IMR-90 (cell line): ENCODE measurements at regions not wholly inside any gene's neighbourhood (a gene's known extent, or its start where the extent isn't known, plus 50 kb on each side); places are given as distances from the start of the nearest gene placed in this dataset.

Experiments
- ATAC-seq: fragments of 200-7000 bp; cut with Tn5 transposase; 2 replicates; pipeline ENCODE4 v1.9.1; 2020; ENCODE audit warnings: low read depth, mild to moderate bottlenecking, moderate library complexity
- BruUV-seq: library from RNA; stranded (reverse); fragments of 400-500 nt; replicated peaks from 2 replicates; lab custom pipeline; 2021; lab: Mats Ljungman, UMichigan
- CTCF ChIA-PET: fragments of 300-600 bp; formaldehyde crosslinking; extraction: SDS; loops from one replicate; lab custom pipeline; 2021; ENCODE audit warnings: antibody characterized with exemption; lab: Yijun Ruan, JAX
- POLR2A ChIA-PET: fragments of 300-600 bp; sonication (Branson Sonifier 250); formaldehyde crosslinking; loops from one replicate; lab custom pipeline; 2022; ENCODE audit warnings: antibody characterized with exemption; ENCODE audit not compliant: unreplicated experiment; lab: Charles Lee
- DNase-seq: peaks from one replicate; pipeline ENCODE4 v3.0.0; 2013
- H2AFZ ChIP-seq: replicated peaks from 2 replicates; pipeline ENCODE3; 2013; ENCODE audit warnings: low read length, mild to moderate bottlenecking; ENCODE audit not compliant: poor library complexity
- H2AK5ac ChIP-seq: 2 replicates; pipeline ENCODE4 v1.6.1; 2013; ENCODE audit warnings: low read depth, low read length, inconsistent platforms
- H2AK9ac ChIP-seq: replicated peaks from 2 replicates; pipeline ENCODE3; 2013; ENCODE audit warnings: mild to moderate bottlenecking, low read depth, low read length, moderate library complexity; ENCODE audit not compliant: poor library complexity
- H2BK120ac ChIP-seq: 2 replicates; pipeline ENCODE4 v1.6.1; 2013; ENCODE audit warnings: low read depth, low read length, inconsistent platforms
- H2BK15ac ChIP-seq: 3 replicates; pipeline ENCODE4 v1.6.1; 2013; ENCODE audit warnings: low read depth, low read length, inconsistent platforms
- H2BK20ac ChIP-seq: 2 replicates; pipeline ENCODE4 v1.6.1; 2013; ENCODE audit warnings: low read depth, mild to moderate bottlenecking, inconsistent platforms, low read length, moderate library complexity
- H2BK5ac ChIP-seq: 2 replicates; pipeline ENCODE4 v1.6.1; 2013; ENCODE audit warnings: mild to moderate bottlenecking, low read depth, low read length, inconsistent platforms; ENCODE audit not compliant: poor library complexity, severe bottlenecking
- H3K14ac ChIP-seq: replicated peaks from 2 replicates; pipeline ENCODE4 v1.6.1; 2013; ENCODE audit warnings: low read depth, low read length, inconsistent platforms
- H3K18ac ChIP-seq: 2 replicates; pipeline ENCODE4 v1.6.1; 2013; ENCODE audit warnings: low read depth, low read length, control low read depth
- H3K23ac ChIP-seq: 2 replicates; pipeline ENCODE4 v1.6.1; 2013; ENCODE audit warnings: low read depth, low read length, inconsistent platforms
- H3K27ac ChIP-seq: 2 replicates; pipeline ENCODE4 v1.5.1; 2013; ENCODE audit warnings: mild to moderate bottlenecking, control low read depth, low read length; ENCODE audit not compliant: insufficient read depth
- H3K27me3 ChIP-seq: 2 replicates; pipeline ENCODE4 v1.6.1; 2013; ENCODE audit warnings: low read length; ENCODE audit not compliant: control insufficient read depth, insufficient read depth
- H3K36me3 ChIP-seq: 2 replicates; pipeline ENCODE4 v1.6.1; 2013; ENCODE audit warnings: low read length, mixed read lengths; ENCODE audit not compliant: control insufficient read depth, insufficient read depth
- H3K4ac ChIP-seq: 2 replicates; pipeline ENCODE4 v1.6.1; 2013; ENCODE audit warnings: low read depth, low read length, inconsistent platforms
- H3K4me1 ChIP-seq: 2 replicates; pipeline ENCODE4 v1.6.1; 2013; ENCODE audit warnings: low read length, mixed read lengths; ENCODE audit not compliant: control insufficient read depth, insufficient read depth
- H3K4me2 ChIP-seq: 2 replicates; pipeline ENCODE4 v1.6.1; 2013; ENCODE audit warnings: low read depth, mild to moderate bottlenecking, control low read depth, low read length, moderate library complexity
- H3K4me3 ChIP-seq: 2 replicates; pipeline ENCODE4 v1.5.1; 2013; ENCODE audit warnings: low read depth, mild to moderate bottlenecking, control low read depth, low read length, moderate library complexity; ENCODE audit not compliant: insufficient read depth
- H3K56ac ChIP-seq: 2 replicates; pipeline ENCODE4 v1.6.1; 2013; ENCODE audit warnings: low read length, inconsistent platforms; ENCODE audit not compliant: insufficient read depth; ENCODE audit errors: extremely low read depth
- H3K79me1 ChIP-seq, 2 experiments: 2 replicates each; pipeline ENCODE4 v1.6.1; 2013; ENCODE audit warnings: low read length in 2 of 2, inconsistent platforms in 1 of 2, low read depth in 1 of 2
- H3K9ac ChIP-seq: 2 replicates; pipeline ENCODE4 v1.6.1; 2013; ENCODE audit warnings: low read depth, low read length, control low read depth
- H3K9me1 ChIP-seq: 2 replicates; pipeline ENCODE4 v1.6.1; 2013; ENCODE audit warnings: low read length, inconsistent platforms; ENCODE audit not compliant: insufficient read depth
- H3K9me3 ChIP-seq: 2 replicates; pipeline ENCODE4 v1.6.1; 2013; ENCODE audit warnings: low read length; ENCODE audit not compliant: control insufficient read depth, insufficient read depth
- H4K20me1 ChIP-seq: 2 replicates; pipeline ENCODE4 v1.6.1; 2013; ENCODE audit warnings: low read length, inconsistent platforms; ENCODE audit not compliant: insufficient read depth
- H4K5ac ChIP-seq: 2 replicates; pipeline ENCODE4 v1.6.1; 2013; ENCODE audit warnings: mild to moderate bottlenecking, low read depth, low read length, control low read depth
- H4K8ac ChIP-seq, 2 experiments: 2 replicates each; pipeline ENCODE4 v1.6.1; 2013; ENCODE audit warnings: low read depth in 2 of 2, low read length in 2 of 2, control low read depth in 1 of 2, inconsistent platforms in 1 of 2
- H4K91ac ChIP-seq: 2 replicates; pipeline ENCODE4 v1.6.1; 2013; ENCODE audit warnings: low read depth, low read length, inconsistent platforms; ENCODE audit not compliant: insufficient read depth
- CHD1 ChIP-seq: IDR thresholded peaks from 2 replicates; pipeline ENCODE4 v1.6.1; 2012; ENCODE audit warnings: low read depth, low read length, improper control_type of control experiment
- FOS ChIP-seq: fragments of 150-350 bp; IDR thresholded peaks from 2 replicates; pipeline ENCODE4 v1.6.1; 2016; ENCODE audit warnings: low read depth, low read length
- MAZ ChIP-seq: IDR thresholded peaks from 2 replicates; pipeline ENCODE4 v1.6.1; 2012; ENCODE audit warnings: low read depth, mild to moderate bottlenecking, low read length, improper control_type of control experiment, moderate library complexity, borderline replicate concordance
- MXI1 ChIP-seq: IDR thresholded peaks from 2 replicates; pipeline ENCODE4 v1.6.1; 2012; ENCODE audit warnings: low read depth, mild to moderate bottlenecking, low read length, moderate library complexity, borderline replicate concordance
- RAD21 ChIP-seq: IDR thresholded peaks from 2 replicates; pipeline ENCODE4 v1.6.1; 2012; ENCODE audit warnings: low read length, improper control_type of control experiment
- RCOR1 ChIP-seq: IDR thresholded peaks from 2 replicates; pipeline ENCODE4 v1.6.1; 2012; ENCODE audit warnings: mild to moderate bottlenecking, low read length, improper control_type of control experiment; ENCODE audit not compliant: insufficient replicate concordance
- WGBS, 2 experiments: methylation state at CpG; one replicate each; pipeline versions ENCODE4 v1.1.5 to v1.1.7; 2013; ENCODE audit warnings: missing lambda C conversion rate in 2 of 2; ENCODE audit not compliant: insufficient read length in 1 of 2; ENCODE audit errors: extremely low coverage in 2 of 2; 5-methylcytosine and 5-hydroxymethylcytosine counted together
- dilution Hi-C: fragments of 300-500 bp; cut with HindIII; formaldehyde crosslinking; loops from one replicate; pipeline ENCODE4 v1.14.3; 2018; ENCODE audit warnings: low sequenced_read_pairs; ENCODE audit not compliant: unreplicated experiment
- in situ Hi-C: fragments of 300-500 bp; cut with MboI; formaldehyde crosslinking; loops from 3 replicates; pipeline ENCODE4 v1.14.3; 2019; ENCODE audit warnings: low sequenced_read_pairs, inconsistent platforms, mixed read lengths
- intact Hi-C: fragments of 100-400 bp; cut with micrococcal nuclease; formaldehyde crosslinking; loops from 2 replicates; pipeline ENCODE4 v1.10.0; 2022
- TF ChIP-seq, protein P1 (sequence below): conservative IDR thresholded peaks from 2 replicates; pipeline ENCODE4 v1.5.1; 2012; ENCODE audit warnings: mild to moderate bottlenecking, low read depth, low read length, improper control_type of control experiment

DNA sequence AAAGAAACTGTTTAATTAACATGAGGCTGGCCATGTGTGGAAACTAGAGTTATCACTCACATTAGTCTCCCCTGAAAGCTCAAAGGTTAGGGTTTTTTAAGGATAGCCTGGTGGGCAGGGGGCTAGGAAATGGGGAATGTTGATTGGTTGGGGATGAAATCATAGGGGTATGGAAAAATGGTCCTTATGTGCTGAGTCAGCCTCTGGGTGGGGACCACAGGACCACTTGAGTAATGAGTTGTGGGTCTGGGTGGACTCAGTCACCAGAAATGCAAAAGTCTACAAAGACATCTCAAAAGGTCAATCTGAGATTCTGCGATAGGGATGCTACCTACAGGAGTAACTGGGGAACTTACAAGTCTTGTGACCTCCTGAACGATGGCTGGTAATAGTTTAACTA is 362.8 kb downstream of the DMAC1 start:
- ChIA-PET POLR2A (no interaction called here), CTCF (no interaction called here)
- no peaks in the 10 kb centered on the region for H3K9me1 ChIP-seq
- H2AFZ ChIP-seq, result no peak overlapping the region
- H3K14ac ChIP-seq, result no peak overlapping the region
- H3K4me3 ChIP-seq, result no peak overlapping the region
- no peak overlapping the region for H4K8ac ChIP-seq
- H3K4me1 ChIP-seq, result peaks cover 5% of the 10 kb centered on the region; the same call in 1 of the 2 replicates
- H2AK5ac ChIP-seq, result no peak overlapping the region
- intact Hi-C loops (no loop called here), in situ Hi-C loops (no loop called here), dilution Hi-C loops (no loop called here)
- no peak overlapping the region for H2AK9ac ChIP-seq
- no TSS peak for BruUV-seq
- no peak overlapping the region for H4K91ac ChIP-seq
- H2BK5ac ChIP-seq, result no peak overlapping the region
- H4K5ac ChIP-seq, result no peak overlapping the region
- H2BK20ac ChIP-seq, result no peak overlapping the region
- no peak overlapping the region for H2BK15ac ChIP-seq
- H3K9me3 ChIP-seq, result 0 out of 2 replicates have a peak, but pooled peaks cover 1% of the 10 kb centered on the region
- H3K9ac ChIP-seq, result no peak overlapping the region
- no peaks in the 10 kb centered on the region for H4K20me1 ChIP-seq
- no peak overlapping the region for H3K23ac ChIP-seq
- H2BK120ac ChIP-seq, result no peak overlapping the region
- H3K4me2 ChIP-seq, result no peak overlapping the region
- H3K4ac ChIP-seq, result no peak overlapping the region
- H3K79me1 ChIP-seq, result no peaks in the 10 kb centered on the region
- TF ChIP-seq FOS, result no peak
- no peak for TF ChIP-seq RCOR1
- TF ChIP-seq, protein P1, sequence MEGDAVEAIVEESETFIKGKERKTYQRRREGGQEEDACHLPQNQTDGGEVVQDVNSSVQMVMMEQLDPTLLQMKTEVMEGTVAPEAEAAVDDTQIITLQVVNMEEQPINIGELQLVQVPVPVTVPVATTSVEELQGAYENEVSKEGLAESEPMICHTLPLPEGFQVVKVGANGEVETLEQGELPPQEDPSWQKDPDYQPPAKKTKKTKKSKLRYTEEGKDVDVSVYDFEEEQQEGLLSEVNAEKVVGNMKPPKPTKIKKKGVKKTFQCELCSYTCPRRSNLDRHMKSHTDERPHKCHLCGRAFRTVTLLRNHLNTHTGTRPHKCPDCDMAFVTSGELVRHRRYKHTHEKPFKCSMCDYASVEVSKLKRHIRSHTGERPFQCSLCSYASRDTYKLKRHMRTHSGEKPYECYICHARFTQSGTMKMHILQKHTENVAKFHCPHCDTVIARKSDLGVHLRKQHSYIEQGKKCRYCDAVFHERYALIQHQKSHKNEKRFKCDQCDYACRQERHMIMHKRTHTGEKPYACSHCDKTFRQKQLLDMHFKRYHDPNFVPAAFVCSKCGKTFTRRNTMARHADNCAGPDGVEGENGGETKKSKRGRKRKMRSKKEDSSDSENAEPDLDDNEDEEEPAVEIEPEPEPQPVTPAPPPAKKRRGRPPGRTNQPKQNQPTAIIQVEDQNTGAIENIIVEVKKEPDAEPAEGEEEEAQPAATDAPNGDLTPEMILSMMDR, result no peak
- TF ChIP-seq MXI1, result no peak
- TF ChIP-seq RAD21, result no peak
- TF ChIP-seq CHD1, result no peak
- TF ChIP-seq MAZ, result no peak
- H3K27ac ChIP-seq, result no peak overlapping the region
- H3K18ac ChIP-seq, result no peak overlapping the region
- ATAC-seq (no peak), DNase-seq (no peak)
- H3K27me3 ChIP-seq, result no peaks in the 10 kb centered on the region
- H3K56ac ChIP-seq, result no peak overlapping the region
- no CpG with 5 or more reads among the region's 2 CpGs for WGBS, 2 experiments
- H3K36me3 ChIP-seq, result no peaks in the 10 kb centered on the region
